ENCODE measurements at regions not wholly inside any gene's neighbourhood (a gene's known extent, or its start where the extent isn't known, plus 50 kb on each side); places are given as distances from the start of the nearest gene placed in this dataset.

DNA sequence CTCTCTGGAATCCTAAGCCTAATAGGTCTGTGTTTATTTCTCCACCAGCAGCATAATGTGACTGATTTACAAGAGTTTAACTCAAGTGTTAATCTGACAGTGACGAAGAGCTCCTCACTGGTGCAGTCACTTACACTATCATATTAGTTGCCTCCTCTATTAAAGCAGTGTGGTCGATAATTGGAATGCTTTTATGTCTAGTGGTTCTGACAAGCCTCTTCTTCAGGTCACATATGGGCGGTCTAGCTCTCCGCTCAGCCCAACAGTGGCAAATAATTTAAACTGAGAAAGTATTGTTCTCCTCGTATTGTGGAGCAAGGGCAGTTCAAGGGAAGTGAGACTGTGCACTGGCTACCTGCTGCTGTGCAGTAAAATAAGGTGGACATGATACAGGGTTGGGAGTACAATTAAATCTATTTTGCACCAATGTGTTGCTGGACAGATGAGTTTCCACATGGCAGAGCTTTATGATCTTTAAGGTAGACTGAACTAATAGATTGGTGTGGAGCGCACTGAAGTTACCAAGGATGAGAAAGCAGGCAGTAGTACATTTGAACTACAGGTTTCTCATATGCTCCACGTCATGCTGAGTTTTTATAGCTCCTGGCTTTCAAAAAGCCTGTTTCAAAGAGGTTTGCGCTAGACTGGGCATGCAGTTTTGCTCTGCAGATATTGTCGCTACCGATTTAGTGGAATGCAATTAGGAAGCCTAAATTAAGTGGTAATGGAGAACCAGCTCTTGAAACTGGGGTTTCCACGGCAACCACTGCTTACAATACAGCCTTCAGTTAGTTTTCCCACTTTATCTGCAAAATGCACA is 151.7 kb upstream of the POU3F3 start:
- H3K4me3 ChIP-seq = no peak overlapping the region
- TF ChIP-seq, protein P1, sequence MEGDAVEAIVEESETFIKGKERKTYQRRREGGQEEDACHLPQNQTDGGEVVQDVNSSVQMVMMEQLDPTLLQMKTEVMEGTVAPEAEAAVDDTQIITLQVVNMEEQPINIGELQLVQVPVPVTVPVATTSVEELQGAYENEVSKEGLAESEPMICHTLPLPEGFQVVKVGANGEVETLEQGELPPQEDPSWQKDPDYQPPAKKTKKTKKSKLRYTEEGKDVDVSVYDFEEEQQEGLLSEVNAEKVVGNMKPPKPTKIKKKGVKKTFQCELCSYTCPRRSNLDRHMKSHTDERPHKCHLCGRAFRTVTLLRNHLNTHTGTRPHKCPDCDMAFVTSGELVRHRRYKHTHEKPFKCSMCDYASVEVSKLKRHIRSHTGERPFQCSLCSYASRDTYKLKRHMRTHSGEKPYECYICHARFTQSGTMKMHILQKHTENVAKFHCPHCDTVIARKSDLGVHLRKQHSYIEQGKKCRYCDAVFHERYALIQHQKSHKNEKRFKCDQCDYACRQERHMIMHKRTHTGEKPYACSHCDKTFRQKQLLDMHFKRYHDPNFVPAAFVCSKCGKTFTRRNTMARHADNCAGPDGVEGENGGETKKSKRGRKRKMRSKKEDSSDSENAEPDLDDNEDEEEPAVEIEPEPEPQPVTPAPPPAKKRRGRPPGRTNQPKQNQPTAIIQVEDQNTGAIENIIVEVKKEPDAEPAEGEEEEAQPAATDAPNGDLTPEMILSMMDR (IDR thresholded peaks at IDR 0.05) = no peak
- H3K9me3 ChIP-seq = no peaks in the 10 kb centered on the region
- no peak overlapping the region for H3K27ac ChIP-seq
- no peaks in the 10 kb centered on the region for H3K36me3 ChIP-seq
- H3K27me3 ChIP-seq (replicated peaks; ENCODE audit: insufficient read depth) = no peaks in the 10 kb centered on the region
- no peaks in the 10 kb centered on the region for H3K4me1 ChIP-seq (ENCODE audit: control insufficient read depth in 1 of 2, low read depth in 2 of 2)
- no peak for ATAC-seq (ENCODE audit: insufficient number of reproducible peaks, low FRiP score, low read depth)
- no peak for DNase-seq (ENCODE audit: low spot score)

DNA sequence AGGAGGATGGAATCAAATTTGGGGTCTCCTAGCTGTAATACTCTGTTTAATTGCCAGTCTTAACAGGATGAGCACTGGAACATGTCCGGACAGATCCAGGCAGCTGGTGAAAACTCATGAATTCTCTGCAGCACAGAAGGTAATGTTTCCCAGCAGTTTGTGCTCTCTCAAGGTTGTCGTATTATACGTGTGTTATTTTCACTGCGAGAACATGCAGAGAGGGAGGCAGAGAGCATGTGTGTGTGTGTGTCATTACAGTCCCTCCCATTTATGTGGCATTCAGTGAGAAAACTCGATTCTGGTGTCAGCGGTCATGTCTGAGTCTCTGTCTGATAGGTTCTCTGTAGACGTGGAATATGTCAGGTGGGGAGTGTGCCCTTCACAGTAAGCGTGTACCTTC is 150.2 kb upstream of the POU3F3 start:
- no peaks in the 10 kb centered on the region for H3K27me3 ChIP-seq (replicated peaks; ENCODE audit: insufficient read depth)
- DNase-seq (ENCODE audit: low spot score) (no peak), ATAC-seq (ENCODE audit: insufficient number of reproducible peaks, low FRiP score, low read depth) (no peak)
- no peak overlapping the region for H3K4me3 ChIP-seq
- TF ChIP-seq, protein P1 (IDR thresholded peaks at IDR 0.05) = no peak
- no peak overlapping the region for H3K27ac ChIP-seq
- no peaks in the 10 kb centered on the region for H3K36me3 ChIP-seq
- H3K4me1 ChIP-seq (ENCODE audit: control insufficient read depth in 1 of 2, low read depth in 2 of 2) = no peaks in the 10 kb centered on the region
- H3K9me3 ChIP-seq = no peaks in the 10 kb centered on the region

DNA sequence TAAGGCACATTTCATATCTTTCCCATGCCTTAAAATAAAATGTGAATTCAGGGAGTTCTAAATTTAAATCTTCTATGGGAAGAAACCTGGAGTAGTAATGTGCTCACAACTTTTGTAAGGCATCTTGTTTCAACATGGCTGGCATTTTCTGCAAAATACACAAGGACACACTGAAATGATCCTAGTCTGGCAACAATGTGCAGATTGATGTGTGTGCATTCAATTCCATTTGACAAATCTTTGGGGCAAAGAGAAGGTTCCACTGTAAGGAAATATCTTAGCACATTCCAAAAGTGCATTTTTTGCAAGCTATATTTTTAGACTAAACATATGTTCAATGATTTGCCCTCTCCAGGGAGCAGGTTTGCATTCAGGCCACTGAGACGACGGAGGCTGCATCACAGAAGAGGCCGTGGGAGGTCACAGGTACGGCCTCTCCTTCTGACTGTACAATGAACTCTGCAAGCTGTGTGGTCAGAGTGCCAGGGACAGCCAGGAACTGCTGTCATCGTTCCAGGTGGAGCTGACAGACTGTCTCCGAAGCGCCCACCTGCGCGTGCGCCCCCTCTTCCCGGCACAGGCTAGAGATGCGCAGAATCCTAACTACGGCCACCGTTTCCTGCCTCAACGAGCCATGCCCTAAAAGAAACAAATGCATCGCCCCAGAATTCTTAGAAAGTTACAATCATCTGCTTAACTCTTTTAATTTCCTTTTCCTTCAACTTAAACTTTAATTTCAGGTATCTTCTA is 149.2 kb upstream of the POU3F3 start:
- Histone ChIP-seq H3K9me3 (no peaks in the 10 kb centered on the region), H3K27me3 (replicated peaks; ENCODE audit: insufficient read depth) (no peaks in the 10 kb centered on the region), H3K4me1 (ENCODE audit: control insufficient read depth in 1 of 2, low read depth in 2 of 2) (no peaks in the 10 kb centered on the region), H3K36me3 (no peaks in the 10 kb centered on the region), H3K4me3 (no peak overlapping the region), H3K27ac (no peak overlapping the region)
- DNase-seq (ENCODE audit: low spot score) = no peak
- ATAC-seq (ENCODE audit: insufficient number of reproducible peaks, low FRiP score, low read depth) = no peak
- TF ChIP-seq, protein P1 (IDR thresholded peaks at IDR 0.05) = no peak

DNA sequence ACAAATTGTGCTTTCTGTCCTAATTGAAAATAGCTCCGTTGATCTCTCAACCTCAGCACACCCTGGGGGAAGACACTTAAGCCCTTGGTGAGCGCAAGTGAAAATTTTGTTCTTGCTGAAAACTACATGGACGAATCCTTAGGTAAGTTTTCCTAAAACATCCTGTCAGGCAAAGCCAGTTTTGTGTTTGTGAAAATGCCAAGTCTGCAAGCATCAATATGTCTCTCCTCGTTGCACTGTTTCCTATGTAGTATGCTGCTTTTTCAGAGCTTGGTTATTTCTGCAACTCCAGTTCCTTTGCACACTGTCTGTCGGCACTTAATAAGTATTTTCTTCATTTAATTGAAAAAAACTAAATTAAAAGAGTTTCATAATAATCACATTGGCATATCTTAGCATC is 146.9 kb upstream of the POU3F3 start:
- Histone ChIP-seq H3K4me1 (ENCODE audit: control insufficient read depth in 1 of 2, low read depth in 2 of 2) (no peaks in the 10 kb centered on the region), H3K27ac (no peak overlapping the region), H3K4me3 (no peak overlapping the region), H3K9me3 (no peaks in the 10 kb centered on the region), H3K27me3 (replicated peaks; ENCODE audit: insufficient read depth) (no peaks in the 10 kb centered on the region), H3K36me3 (no peaks in the 10 kb centered on the region)
- ATAC-seq (ENCODE audit: insufficient number of reproducible peaks, low FRiP score, low read depth) = no peak
- TF ChIP-seq, protein P1 (IDR thresholded peaks at IDR 0.05) = no peak
- no peak for DNase-seq (ENCODE audit: low spot score)

DNA sequence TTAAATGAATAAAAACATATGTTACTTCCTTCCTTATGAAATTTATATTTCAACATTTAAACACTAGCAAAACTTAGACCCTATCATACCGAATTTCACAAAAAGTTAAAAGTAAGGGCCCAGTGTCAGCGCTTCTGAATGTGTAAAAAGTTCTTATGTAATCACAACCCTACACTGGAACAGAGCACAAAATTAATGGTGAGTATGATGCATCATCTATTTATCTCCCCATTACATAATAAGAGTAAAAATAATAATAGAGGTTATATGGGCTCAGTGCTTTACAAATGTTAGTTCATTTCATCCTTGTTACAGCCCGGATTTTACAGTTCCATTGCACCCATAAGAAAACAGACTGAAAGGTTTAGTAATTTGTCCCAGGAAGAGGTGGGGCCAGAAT is 144.9 kb upstream of the POU3F3 start:
- TF ChIP-seq, protein P1 (IDR thresholded peaks at IDR 0.05) = no peak
- Histone ChIP-seq H3K36me3 (no peaks in the 10 kb centered on the region), H3K4me1 (ENCODE audit: control insufficient read depth in 1 of 2, low read depth in 2 of 2) (no peaks in the 10 kb centered on the region), H3K4me3 (no peak overlapping the region), H3K9me3 (no peaks in the 10 kb centered on the region), H3K27ac (no peak overlapping the region), H3K27me3 (replicated peaks; ENCODE audit: insufficient read depth) (no peaks in the 10 kb centered on the region)
- no peak for DNase-seq (ENCODE audit: low spot score)
- ATAC-seq (ENCODE audit: insufficient number of reproducible peaks, low FRiP score, low read depth) = no peak

Data from thoracic aorta (tissue), 2 donors.